Vagina (tissue), 2 donors: ENCODE measurements at regions not wholly inside any gene's neighbourhood (a gene's known extent, or its start where the extent isn't known, plus 50 kb on each side); places are given as distances from the start of the nearest gene placed in this dataset.

Experiments
- CTCF ChIP-seq, 3 experiments: fragments of 450-650 bp in 2 of 3; fragments of 200-600 bp in 1 of 3; sonication (generic) in 1 of 3; IDR thresholded peaks; one replicate each; pipeline ENCODE4 v1.5.1; 2017 to 2019; ENCODE audit warnings: antibody characterized with exemption in 3 of 3, mild to moderate bottlenecking in 2 of 3, moderate library complexity in 2 of 3
- POLR2AphosphoS5 ChIP-seq, 2 donors: sonication (generic); formaldehyde crosslinking; IDR thresholded peaks; one replicate each; pipeline ENCODE4 v1.9.0; 2017; ENCODE audit warnings: antibody characterized with exemption in 2 of 2, mild to moderate bottlenecking in 2 of 2, low read depth in 1 of 2; ENCODE audit not compliant: insufficient read depth in 1 of 2

- TF ChIP-seq POLR2AphosphoS5 (IDR thresholded peaks at IDR 0.05; ENCODE audit: insufficient read depth in 1 of 2, low read depth in 1 of 2): no peak
- TF ChIP-seq CTCF (IDR thresholded peaks at IDR 0.05): no peak
Measured at GRCh38 chr2:9778012-9778411, 65.3 kb upstream of the TAF1B start.
